GM12878 (cell line): ENCODE measurements at regions not wholly inside any gene's neighbourhood (a gene's known extent, or its start where the extent isn't known, plus 50 kb on each side); places are given as distances from the start of the nearest gene placed in this dataset.

Experiments
- ASH2L ChIP-seq: fragments of 300-600, 200-600 bp; sonication (generic); IDR thresholded peaks from 2 replicates; pipeline ENCODE4 v1.6.1; 2017; ENCODE audit warnings: low read depth, mild to moderate bottlenecking, borderline replicate concordance
- CHD4 ChIP-seq: fragments of 200-600 bp; sonication (generic); IDR thresholded peaks from 2 replicates; pipeline ENCODE4 v1.6.1; 2016; ENCODE audit warnings: mild to moderate bottlenecking
- CTCF ChIP-seq, 3 experiments: IDR thresholded peaks in 2 of 3; conservative IDR thresholded peaks in 1 of 3; 2 replicates each; pipeline ENCODE4 v1.5.1; 2011; ENCODE audit warnings: low read depth in 3 of 3, low read length in 3 of 3, mild to moderate bottlenecking in 3 of 3, control low read depth in 2 of 3, moderate library complexity in 2 of 3, inconsistent platforms in 1 of 3, mixed read lengths in 1 of 3; ENCODE audit not compliant: control insufficient read depth in 2 of 3, insufficient read depth in 1 of 3; ENCODE audit errors: extremely low read depth in 1 of 3
- E2F4 ChIP-seq: IDR thresholded peaks from 2 replicates; pipeline ENCODE4 v1.6.1; 2012; ENCODE audit warnings: low read depth, low read length, improper control_type of control experiment
- HDAC6 ChIP-seq: fragments of 200-600 bp; sonication (generic); IDR thresholded peaks from one replicate; pipeline ENCODE4 v1.8.0; 2017; ENCODE audit warnings: antibody characterized with exemption; ENCODE audit not compliant: unreplicated experiment
- JUNB ChIP-seq: IDR thresholded peaks from 2 replicates; pipeline ENCODE4 v1.6.1; 2016; ENCODE audit warnings: antibody characterized with exemption, mild to moderate bottlenecking
- PBX3 ChIP-seq: IDR thresholded peaks from 2 replicates; pipeline ENCODE4 v1.6.1; 2011; ENCODE audit warnings: mild to moderate bottlenecking, low read depth, low read length, moderate library complexity; ENCODE audit not compliant: insufficient replicate concordance
- POLR2A ChIP-seq: IDR thresholded peaks from 2 replicates; pipeline ENCODE4 v1.6.1; 2011; ENCODE audit warnings: low read depth, mild to moderate bottlenecking, low read length
- RELB ChIP-seq: fragments of 450-650 bp; IDR thresholded peaks from 2 replicates; pipeline ENCODE4 v1.6.1; 2017; ENCODE audit warnings: low read depth, mild to moderate bottlenecking, moderate library complexity
- SMC3 ChIP-seq: IDR thresholded peaks from 2 replicates; pipeline ENCODE4 v1.6.1; 2011; ENCODE audit warnings: low read length, improper control_type of control experiment, borderline replicate concordance
- SREBF2 ChIP-seq: IDR thresholded peaks from 2 replicates; pipeline ENCODE4 v1.6.1; 2012; ENCODE audit warnings: mild to moderate bottlenecking, low read length
- ZNF274 ChIP-seq: IDR thresholded peaks from one replicate; pipeline ENCODE4 v1.8.0; 2011; ENCODE audit not compliant: insufficient read length, insufficient read depth
- TF ChIP-seq, protein P1 (sequence below): fragments of 150-350 bp; IDR thresholded peaks from 2 replicates; pipeline ENCODE4 v1.6.1; 2016; ENCODE audit warnings: low read depth, low read length
- TF ChIP-seq, protein P2 (sequence below): fragments of 450-650 bp; formaldehyde crosslinking; IDR thresholded peaks from 2 replicates; pipeline ENCODE4 v1.5.0; 2022; ENCODE audit warnings: mild to moderate bottlenecking, missing genetic modification characterization

GRCh38 chr17:73813201-73813600 lies 169.0 kb upstream of the SDK2 start:
- TF ChIP-seq POLR2A (no peak), ZNF274 (no peak), HDAC6 (no peak), E2F4 (no peak), RELB (no peak), CTCF (IDR thresholded peaks at IDR 0.05 in 2 of 3, conservative IDR thresholded peaks at IDR 0.05 in 1 of 3; ENCODE audit: control insufficient read depth in 2 of 3, extremely low read depth in 1 of 3, insufficient read depth in 1 of 3, low read depth in 3 of 3, low read length in 3 of 3) (no peak), SREBF2 (no peak), JUNB (no peak), SMC3 (no peak), CHD4 (no peak), ASH2L (no peak), PBX3 (no peak)
- TF ChIP-seq, protein P1, sequence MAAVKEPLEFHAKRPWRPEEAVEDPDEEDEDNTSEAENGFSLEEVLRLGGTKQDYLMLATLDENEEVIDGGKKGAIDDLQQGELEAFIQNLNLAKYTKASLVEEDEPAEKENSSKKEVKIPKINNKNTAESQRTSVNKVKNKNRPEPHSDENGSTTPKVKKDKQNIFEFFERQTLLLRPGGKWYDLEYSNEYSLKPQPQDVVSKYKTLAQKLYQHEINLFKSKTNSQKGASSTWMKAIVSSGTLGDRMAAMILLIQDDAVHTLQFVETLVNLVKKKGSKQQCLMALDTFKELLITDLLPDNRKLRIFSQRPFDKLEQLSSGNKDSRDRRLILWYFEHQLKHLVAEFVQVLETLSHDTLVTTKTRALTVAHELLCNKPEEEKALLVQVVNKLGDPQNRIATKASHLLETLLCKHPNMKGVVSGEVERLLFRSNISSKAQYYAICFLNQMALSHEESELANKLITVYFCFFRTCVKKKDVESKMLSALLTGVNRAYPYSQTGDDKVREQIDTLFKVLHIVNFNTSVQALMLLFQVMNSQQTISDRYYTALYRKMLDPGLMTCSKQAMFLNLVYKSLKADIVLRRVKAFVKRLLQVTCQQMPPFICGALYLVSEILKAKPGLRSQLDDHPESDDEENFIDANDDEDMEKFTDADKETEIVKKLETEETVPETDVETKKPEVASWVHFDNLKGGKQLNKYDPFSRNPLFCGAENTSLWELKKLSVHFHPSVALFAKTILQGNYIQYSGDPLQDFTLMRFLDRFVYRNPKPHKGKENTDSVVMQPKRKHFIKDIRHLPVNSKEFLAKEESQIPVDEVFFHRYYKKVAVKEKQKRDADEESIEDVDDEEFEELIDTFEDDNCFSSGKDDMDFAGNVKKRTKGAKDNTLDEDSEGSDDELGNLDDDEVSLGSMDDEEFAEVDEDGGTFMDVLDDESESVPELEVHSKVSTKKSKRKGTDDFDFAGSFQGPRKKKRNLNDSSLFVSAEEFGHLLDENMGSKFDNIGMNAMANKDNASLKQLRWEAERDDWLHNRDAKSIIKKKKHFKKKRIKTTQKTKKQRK, result no peak
- TF ChIP-seq, protein P2, sequence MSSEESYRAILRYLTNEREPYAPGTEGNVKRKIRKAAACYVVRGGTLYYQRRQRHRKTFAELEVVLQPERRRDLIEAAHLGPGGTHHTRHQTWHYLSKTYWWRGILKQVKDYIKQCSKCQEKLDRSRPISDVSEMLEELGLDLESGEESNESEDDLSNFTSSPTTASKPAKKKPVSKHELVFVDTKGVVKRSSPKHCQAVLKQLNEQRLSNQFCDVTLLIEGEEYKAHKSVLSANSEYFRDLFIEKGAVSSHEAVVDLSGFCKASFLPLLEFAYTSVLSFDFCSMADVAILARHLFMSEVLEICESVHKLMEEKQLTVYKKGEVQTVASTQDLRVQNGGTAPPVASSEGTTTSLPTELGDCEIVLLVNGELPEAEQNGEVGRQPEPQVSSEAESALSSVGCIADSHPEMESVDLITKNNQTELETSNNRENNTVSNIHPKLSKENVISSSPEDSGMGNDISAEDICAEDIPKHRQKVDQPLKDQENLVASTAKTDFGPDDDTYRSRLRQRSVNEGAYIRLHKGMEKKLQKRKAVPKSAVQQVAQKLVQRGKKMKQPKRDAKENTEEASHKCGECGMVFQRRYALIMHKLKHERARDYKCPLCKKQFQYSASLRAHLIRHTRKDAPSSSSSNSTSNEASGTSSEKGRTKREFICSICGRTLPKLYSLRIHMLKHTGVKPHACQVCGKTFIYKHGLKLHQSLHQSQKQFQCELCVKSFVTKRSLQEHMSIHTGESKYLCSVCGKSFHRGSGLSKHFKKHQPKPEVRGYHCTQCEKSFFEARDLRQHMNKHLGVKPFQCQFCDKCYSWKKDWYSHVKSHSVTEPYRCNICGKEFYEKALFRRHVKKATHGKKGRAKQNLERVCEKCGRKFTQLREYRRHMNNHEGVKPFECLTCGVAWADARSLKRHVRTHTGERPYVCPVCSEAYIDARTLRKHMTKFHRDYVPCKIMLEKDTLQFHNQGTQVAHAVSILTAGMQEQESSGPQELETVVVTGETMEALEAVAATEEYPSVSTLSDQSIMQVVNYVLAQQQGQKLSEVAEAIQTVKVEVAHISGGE (CRISPR knock-in tag), result no peak
